ENCODE measurements at regions not wholly inside any gene's neighbourhood (a gene's known extent, or its start where the extent isn't known, plus 50 kb on each side); places are given as distances from the start of the nearest gene placed in this dataset.
A peak's percentile ranks its signal among the peaks of the same experiment; 100 is the strongest.

GRCh38 chr16:13781169-13781564 is 138.8 kb upstream of the ERCC4 start:
- Histone ChIP-seq H3K79me2 (ENCODE audit: insufficient read depth, low read length) (no peaks in the 10 kb centered on the region), H3K36me3 (replicated peaks in 1 of 2; ENCODE audit: control insufficient read depth in 1 of 2, insufficient read depth in 2 of 2, low read length in 2 of 2) (no peaks in the 10 kb centered on the region), H3K27ac (ENCODE audit: extremely low read length, insufficient read depth, low read length) (no peak overlapping the region), H4K20me1 (ENCODE audit: insufficient read depth, low read length) (no peaks in the 10 kb centered on the region), H3K4me1 (ENCODE audit: insufficient read depth, low read length) (peaks cover 13% of the 10 kb centered on the region), H3K27me3 (ENCODE audit: control insufficient read depth in 1 of 2, insufficient read depth in 2 of 2, low read length in 2 of 2) (no peaks in the 10 kb centered on the region; a peak in 1 of 5 replicates), H2AFZ (ENCODE audit: low read length) (no peak overlapping the region), H3K9me3 (ENCODE audit: low read length) (peaks cover 6% of the 10 kb centered on the region; the same call in 1 of the 2 replicates), H3K4me2 (ENCODE audit: low read depth, low read length) (peak overlapping the region; percentile 44; the same call in 1 of the 2 replicates), H3K4me3 (replicated peaks in 1 of 3; ENCODE audit: insufficient read depth in 1 of 3, low read depth in 2 of 3, low read length in 3 of 3) (no peak overlapping the region), H3K9ac (ENCODE audit: insufficient read depth, low read depth, low read length) (no peak overlapping the region)
- 67% methylated on average over 7 of the region's 7 CpGs for WGBS (ENCODE audit: low lambda C conversion rate)
- TF ChIP-seq MAFF (IDR thresholded peaks at IDR 0.05; ENCODE audit: low read depth, low read length) (peak; percentile 67), BATF2 (CRISPR knock-in tag; IDR thresholded peaks at IDR 0.05) (no peak), MAFK (conservative IDR thresholded peaks at IDR 0.05 in 1 of 2, IDR thresholded peaks at IDR 0.05 in 1 of 2; ENCODE audit: low read length in 2 of 2) (peak; percentile 71 to 77), ISL2 (CRISPR knock-in tag; IDR thresholded peaks at IDR 0.05) (no peak), DZIP1 (CRISPR knock-in tag; IDR thresholded peaks at IDR 0.05) (no peak)
- no TSS peak for BruUV-seq (replicated peaks)
- intact Hi-C loops (cut with micrococcal nuclease; ENCODE audit: unreplicated experiment) (no loop called here), in situ Hi-C loops (cut with HindIII; ENCODE audit: extremely low pct_ligation_motif_present, low pct_unique_long_range_greater_than_20kb) (no loop called here)
- DNase-seq (ENCODE audit: low spot score) (no peak), FAIRE-seq (no peak), ATAC-seq (no peak; the same call in 2 of the 3 replicates)
- ChIA-PET CTCF (ENCODE audit: low intra/inter-chr PET ratio, low total read pairs) (no interaction called here), POLR2A (no interaction called here)
